ENCODE measurements at regions not wholly inside any gene's neighbourhood (a gene's known extent, or its start where the extent isn't known, plus 50 kb on each side); places are given as distances from the start of the nearest gene placed in this dataset.

DNA sequence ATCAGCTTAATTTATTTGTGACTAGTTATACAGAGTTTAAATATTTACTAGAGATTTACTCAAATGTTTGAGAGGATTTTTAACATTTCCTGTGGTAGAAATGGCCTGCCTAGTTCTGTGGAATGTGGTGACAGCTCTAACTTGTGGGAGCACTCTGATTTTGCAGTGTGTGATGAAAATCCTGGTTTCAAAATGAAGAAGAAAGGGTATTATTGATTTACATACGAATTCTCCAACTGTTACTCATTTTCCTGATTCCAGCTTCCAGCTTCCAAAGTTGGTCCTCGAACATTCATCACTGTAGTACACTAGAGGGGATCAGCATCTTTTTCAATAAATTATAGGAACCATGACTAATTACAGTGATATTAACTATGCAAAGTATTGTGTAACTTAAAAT, 462.7 kb upstream of the PKN2 start:
- TF ChIP-seq CTCF (IDR thresholded peaks at IDR 0.05) (no peak), POLR2A (IDR thresholded peaks at IDR 0.05) (no peak)
